ENCODE measurements at regions not wholly inside any gene's neighbourhood (a gene's known extent, or its start where the extent isn't known, plus 50 kb on each side); places are given as distances from the start of the nearest gene placed in this dataset.
"Not testable (repeated sequence)": the region's sequence is repeated elsewhere in the genome, so short reads cannot be mapped to it uniquely, and the experiment has no call there.

DNA sequence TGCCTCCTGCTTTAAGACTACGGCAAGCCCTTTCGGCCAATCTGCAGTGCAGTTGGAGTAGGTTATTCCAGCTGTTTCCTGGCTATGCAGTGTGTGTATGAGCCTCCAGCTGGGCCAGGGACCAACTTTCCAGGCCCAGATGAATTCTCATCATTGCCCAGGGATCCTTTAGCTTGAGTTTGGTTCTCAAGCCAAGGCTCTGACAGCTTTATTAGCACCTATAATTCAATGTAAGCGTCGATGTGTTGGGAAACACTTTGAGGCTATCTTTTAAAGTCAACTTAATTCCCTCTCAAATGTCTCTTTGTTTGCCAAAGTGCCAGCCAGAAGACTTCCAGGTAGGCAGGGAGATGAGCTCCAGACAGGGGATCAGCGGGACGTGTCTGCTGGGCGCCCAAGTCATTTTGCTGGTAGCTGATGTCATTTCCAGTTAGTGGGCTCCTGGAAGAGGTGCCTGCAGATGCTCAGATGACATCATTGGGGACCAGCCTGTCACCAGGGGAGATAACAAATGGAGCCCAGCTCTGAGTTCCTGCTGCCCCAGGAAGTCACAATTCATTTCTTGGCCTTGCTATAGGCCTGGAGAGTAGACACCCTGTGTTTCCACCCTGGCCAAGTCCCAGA lies 520.4 kb downstream of the SOX6 start:
- DNase-seq = no peak
- H3K27ac Mint-ChIP-seq = no peak overlapping the region
- H3K4me3 Mint-ChIP-seq = no peak overlapping the region
- peaks cover 0 to 5% (median 2%) of the 10 kb centered on the region in 3 donors for H3K27me3 Mint-ChIP-seq (ENCODE audit: low read depth in 3 of 3)
- no peaks in the 10 kb centered on the region for H3K36me3 Mint-ChIP-seq
- no peaks in the 10 kb centered on the region for H3K4me1 Mint-ChIP-seq
- peaks cover 0 to 6% (median 3%) of the 10 kb centered on the region in 6 donors for H3K9me3 Mint-ChIP-seq

GRCh38 chr11:15836795-15837194 lies 519.6 kb downstream of the SOX6 start:
- no peak overlapping the region for H3K4me3 Mint-ChIP-seq
- H3K9me3 Mint-ChIP-seq = peaks cover 0 to 6% (median 3%) of the 10 kb centered on the region in 6 donors
- H3K36me3 Mint-ChIP-seq = no peaks in the 10 kb centered on the region
- H3K27me3 Mint-ChIP-seq (ENCODE audit: low read depth in 3 of 3) = peaks cover 0 to 5% (median 2%) of the 10 kb centered on the region in 3 donors
- H3K27ac Mint-ChIP-seq = no peak overlapping the region
- no peak for DNase-seq
- H3K4me1 Mint-ChIP-seq = no peaks in the 10 kb centered on the region

DNA sequence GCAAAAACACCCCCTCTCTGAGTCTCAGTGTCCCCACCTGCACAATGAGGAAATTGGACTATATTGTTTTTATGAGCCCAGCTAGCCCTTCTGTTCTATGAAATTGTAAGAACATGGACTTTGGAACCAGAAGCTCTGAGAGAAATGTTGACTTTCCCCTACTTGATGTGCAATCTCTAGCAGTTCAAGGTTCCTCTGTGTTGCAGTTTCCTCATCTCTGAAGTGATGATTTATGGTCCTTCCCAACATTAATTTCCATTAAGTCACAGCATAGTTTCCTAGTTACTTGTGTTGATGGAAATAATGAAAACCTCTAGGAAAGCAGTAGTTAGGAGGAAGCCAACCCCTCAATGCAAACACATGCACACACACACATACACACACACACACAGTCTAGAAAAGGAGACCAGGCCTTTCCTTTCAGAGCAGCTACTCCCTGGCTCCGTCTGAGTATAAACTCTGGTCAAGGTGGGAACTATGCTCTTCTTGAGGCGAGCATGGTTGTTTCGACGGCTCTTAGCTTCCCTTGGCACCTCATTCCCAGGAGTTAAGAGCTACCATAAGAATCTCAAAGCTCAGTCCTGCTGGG lies 518.4 kb downstream of the SOX6 start:
- Mint-ChIP-seq H3K4me3 (no peak overlapping the region), H3K27me3 (ENCODE audit: low read depth in 3 of 3) (peaks cover 0 to 5% (median 2%) of the 10 kb centered on the region in 3 donors), H3K9me3 (peaks cover 0 to 6% (median 3%) of the 10 kb centered on the region in 6 donors), H3K36me3 (no peaks in the 10 kb centered on the region), H3K27ac (no peak overlapping the region), H3K4me1 (no peaks in the 10 kb centered on the region)
- no peak for DNase-seq

DNA sequence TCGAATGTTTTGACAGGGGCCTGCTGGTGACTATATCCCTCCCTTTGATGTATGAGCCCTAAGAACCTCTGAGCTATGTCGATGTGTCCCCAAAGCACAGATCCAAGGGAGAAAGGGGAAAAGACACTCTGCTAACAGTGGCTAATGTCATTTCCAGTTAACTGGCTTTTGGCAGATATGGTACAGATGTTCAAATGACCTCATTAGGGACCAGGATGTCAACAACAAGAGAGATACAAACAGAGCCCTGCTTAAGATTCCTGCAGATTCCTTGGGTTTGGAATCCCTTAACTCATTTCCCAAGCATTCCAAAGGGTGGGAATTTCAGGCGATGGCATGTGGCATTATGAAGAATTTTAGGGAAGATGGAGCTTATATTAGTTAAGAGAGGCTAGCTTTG lies 517.3 kb downstream of the SOX6 start:
- Mint-ChIP-seq H3K27ac (no peak overlapping the region), H3K4me1 (no peaks in the 10 kb centered on the region), H3K36me3 (no peaks in the 10 kb centered on the region)

DNA sequence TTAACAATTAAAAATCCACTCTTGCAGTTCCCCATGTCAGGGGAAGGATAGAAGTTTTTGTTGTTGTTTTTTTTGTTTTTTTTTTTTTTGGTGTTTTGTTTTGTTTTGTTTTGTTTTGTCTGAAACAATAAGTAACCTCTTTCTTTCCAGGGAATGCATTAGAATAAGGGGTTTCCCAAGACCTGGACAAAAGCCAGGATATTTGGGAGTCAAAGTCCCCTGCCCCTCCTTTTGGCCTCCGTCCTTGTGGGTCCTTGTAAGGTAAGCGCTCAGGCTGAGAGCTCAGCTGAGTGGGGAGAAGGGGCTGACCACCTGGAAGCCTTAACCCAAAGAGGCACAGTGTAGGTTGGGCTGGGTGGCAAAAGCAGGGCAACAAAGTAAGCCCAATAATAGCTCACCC lies 515.4 kb downstream of the SOX6 start:
- H3K4me3 Mint-ChIP-seq = no peak overlapping the region
- H3K36me3 Mint-ChIP-seq = no peaks in the 10 kb centered on the region
- no peaks in the 10 kb centered on the region for H3K4me1 Mint-ChIP-seq
- no peak for DNase-seq
- peaks cover 0 to 6% (median 3%) of the 10 kb centered on the region in 6 donors for H3K9me3 Mint-ChIP-seq
- H3K27ac Mint-ChIP-seq = no peak overlapping the region
- peaks cover 0 to 5% (median 2%) of the 10 kb centered on the region in 3 donors for H3K27me3 Mint-ChIP-seq (ENCODE audit: low read depth in 3 of 3)

More for the DNA sequence above, 517.3 kb downstream of the SOX6 start:
- Mint-ChIP-seq H3K4me3 (no peak overlapping the region), H3K9me3 (peaks cover 0 to 6% (median 3%) of the 10 kb centered on the region in 6 donors), H3K27me3 (ENCODE audit: low read depth in 3 of 3) (peaks cover 0 to 5% (median 2%) of the 10 kb centered on the region in 3 donors)
- no peak for DNase-seq

- no peak for DNase-seq
- Mint-ChIP-seq H3K4me3 (no peak overlapping the region), H3K36me3 (no peaks in the 10 kb centered on the region), H3K27ac (no peak overlapping the region), H3K9me3 (peaks cover 0 to 6% (median under 1%) of the 10 kb centered on the region in 6 donors), H3K27me3 (ENCODE audit: low read depth in 3 of 3) (peaks cover 0 to 5% (median 2%) of the 10 kb centered on the region in 3 donors), H3K4me1 (no peaks in the 10 kb centered on the region)
These were observed 514.2 kb downstream of the SOX6 start for GRCh38 chr11:15841931-15842740.

DNA sequence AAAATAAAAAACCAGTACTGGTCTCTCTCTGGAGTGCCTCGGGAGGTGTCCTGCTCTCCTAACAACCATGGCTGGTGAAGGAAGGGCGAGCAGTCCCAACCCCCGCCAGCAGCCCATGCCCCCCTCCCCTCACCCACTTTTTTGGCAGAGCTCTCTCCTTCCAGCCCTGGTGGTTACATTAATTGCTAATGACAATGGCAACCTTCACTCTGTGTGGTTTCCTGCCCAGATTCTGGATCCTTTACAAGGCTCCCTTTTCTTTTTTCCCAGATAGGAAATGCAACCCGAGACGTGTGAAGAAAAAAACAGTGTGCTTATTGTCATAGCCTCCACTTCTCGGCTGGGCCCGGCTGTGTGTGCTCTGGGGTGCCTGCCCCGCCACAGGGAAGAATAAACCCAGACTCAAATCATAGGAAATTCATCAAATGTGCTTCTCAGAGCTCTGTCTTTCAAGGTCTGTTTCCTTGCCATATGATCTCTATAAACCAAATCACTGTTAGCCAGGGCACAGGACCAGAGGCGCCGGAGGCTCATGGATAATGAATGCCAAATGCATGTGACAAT lies 513.0 kb downstream of the SOX6 start:
- Mint-ChIP-seq H3K4me3 (no peak overlapping the region), H3K4me1 (no peaks in the 10 kb centered on the region), H3K36me3 (no peaks in the 10 kb centered on the region), H3K27me3 (ENCODE audit: low read depth in 3 of 3) (no peaks in the 10 kb centered on the region), H3K27ac (no peak overlapping the region), H3K9me3 (peaks cover 0 to under 1% (median 0%) of the 10 kb centered on the region in 6 donors)
- no peak for DNase-seq

GRCh38 chr11:15845261-15845660 lies 511.1 kb downstream of the SOX6 start:
- DNase-seq = no peak
- Mint-ChIP-seq H3K4me1 (no peaks in the 10 kb centered on the region), H3K27me3 (ENCODE audit: low read depth in 3 of 3) (no peaks in the 10 kb centered on the region)

DNA sequence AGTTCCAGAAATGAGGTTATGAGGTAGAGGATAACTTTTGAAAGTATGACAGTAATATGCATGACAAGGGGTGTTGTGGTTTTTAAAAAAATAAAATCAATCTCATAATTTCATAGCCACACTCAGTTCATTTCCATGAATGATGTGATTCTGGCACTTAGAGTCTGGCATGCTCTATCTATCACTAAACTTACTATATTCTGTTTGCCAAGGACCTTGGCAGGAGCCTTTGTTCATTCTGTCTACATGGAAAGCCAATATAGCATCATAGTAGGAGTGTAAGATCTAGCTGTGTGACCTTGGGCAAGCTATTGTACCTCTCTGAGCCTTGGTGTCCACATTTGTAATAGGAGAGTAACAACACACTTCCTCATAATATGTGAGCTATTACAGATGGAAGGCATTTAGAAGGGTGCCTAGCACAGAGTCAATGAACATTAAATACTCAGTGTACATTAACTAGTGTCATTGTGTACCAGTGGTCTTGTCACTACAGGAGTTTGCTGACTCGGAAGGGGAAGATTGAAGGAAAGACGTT lies 507.6 kb downstream of the SOX6 start:
- no peak overlapping the region for H3K27ac Mint-ChIP-seq
- H3K36me3 Mint-ChIP-seq = no peaks in the 10 kb centered on the region

More at GRCh38 chr11:15845261-15845660, 511.1 kb downstream of the SOX6 start:
- Mint-ChIP-seq H3K9me3 (no peaks in the 10 kb centered on the region), H3K4me3 (no peak overlapping the region), H3K27ac (no peak overlapping the region), H3K36me3 (no peaks in the 10 kb centered on the region)

DNA sequence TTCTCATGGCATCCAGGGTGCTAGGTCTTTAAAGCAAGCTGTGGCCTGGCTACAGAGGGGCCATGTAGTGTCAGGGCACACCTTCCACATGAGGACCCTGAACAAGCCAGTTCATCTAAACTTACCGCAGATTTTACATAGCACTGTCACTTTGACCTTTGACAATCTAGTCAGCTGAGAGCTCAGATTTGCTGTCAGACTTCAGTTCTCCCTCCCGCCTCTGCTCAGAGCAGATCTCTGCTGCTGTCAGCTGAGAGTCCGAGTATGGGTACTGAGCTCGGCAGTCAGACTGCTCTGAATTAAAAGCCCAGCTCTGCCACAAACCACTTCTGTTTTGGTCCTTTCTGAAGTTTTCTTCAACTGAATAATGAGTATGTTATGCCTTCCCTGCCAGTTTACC lies 507.1 kb downstream of the SOX6 start:
- no peak overlapping the region for H3K27ac Mint-ChIP-seq
- H3K27me3 Mint-ChIP-seq (ENCODE audit: low read depth in 3 of 3) = peaks cover 0 to 4% (median 0%) of the 10 kb centered on the region in 3 donors
- H3K4me3 Mint-ChIP-seq = no peak overlapping the region
- DNase-seq = no peak
- H3K36me3 Mint-ChIP-seq = no peaks in the 10 kb centered on the region
- H3K4me1 Mint-ChIP-seq = no peaks in the 10 kb centered on the region
- peaks cover 0 to 4% (median 0%) of the 10 kb centered on the region in 6 donors for H3K9me3 Mint-ChIP-seq

More for the DNA sequence above, 507.6 kb downstream of the SOX6 start:
- no peak for DNase-seq
- H3K27me3 Mint-ChIP-seq (ENCODE audit: low read depth in 3 of 3) = peaks cover 0 to 4% (median 0%) of the 10 kb centered on the region in 3 donors
- H3K9me3 Mint-ChIP-seq = peaks cover 0 to 3% (median 0%) of the 10 kb centered on the region in 6 donors
- H3K4me1 Mint-ChIP-seq = no peaks in the 10 kb centered on the region
- H3K4me3 Mint-ChIP-seq = no peak overlapping the region

DNA sequence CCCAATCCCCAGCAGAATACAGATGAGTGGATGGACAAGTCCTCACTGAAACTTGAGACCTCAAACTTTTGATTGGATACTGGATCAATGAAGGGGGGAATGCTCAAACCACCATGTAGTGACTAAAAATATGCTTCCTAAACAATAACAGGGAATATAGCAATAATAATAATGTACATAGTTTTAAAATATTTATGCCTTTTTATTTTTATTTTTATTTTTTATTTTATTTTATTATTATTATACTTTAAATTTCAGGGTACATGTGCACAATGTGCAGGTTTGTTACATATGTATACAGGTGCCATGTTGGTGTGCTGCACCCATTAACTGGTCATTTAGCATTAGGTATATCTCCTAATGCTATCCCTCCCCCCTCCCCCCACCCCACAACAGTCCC lies 506.0 kb downstream of the SOX6 start:
- not testable (repeated sequence) for H3K4me3 Mint-ChIP-seq; H3K9me3 Mint-ChIP-seq; H3K4me1 Mint-ChIP-seq; H3K27ac Mint-ChIP-seq; DNase-seq; H3K27me3 Mint-ChIP-seq (ENCODE audit: low read depth in 3 of 3); H3K36me3 Mint-ChIP-seq

GRCh38 chr11:15851051-15851498 lies 505.3 kb downstream of the SOX6 start:
- Mint-ChIP-seq H3K4me1 (no peaks in the 10 kb centered on the region), H3K9me3 (peaks cover 0 to 4% (median 0%) of the 10 kb centered on the region in 6 donors), H3K27ac (no peak overlapping the region), H3K4me3 (no peak overlapping the region), H3K36me3 (no peaks in the 10 kb centered on the region), H3K27me3 (ENCODE audit: low read depth in 3 of 3) (peaks cover 0 to 4% (median 0%) of the 10 kb centered on the region in 3 donors)
- DNase-seq = no peak

DNA sequence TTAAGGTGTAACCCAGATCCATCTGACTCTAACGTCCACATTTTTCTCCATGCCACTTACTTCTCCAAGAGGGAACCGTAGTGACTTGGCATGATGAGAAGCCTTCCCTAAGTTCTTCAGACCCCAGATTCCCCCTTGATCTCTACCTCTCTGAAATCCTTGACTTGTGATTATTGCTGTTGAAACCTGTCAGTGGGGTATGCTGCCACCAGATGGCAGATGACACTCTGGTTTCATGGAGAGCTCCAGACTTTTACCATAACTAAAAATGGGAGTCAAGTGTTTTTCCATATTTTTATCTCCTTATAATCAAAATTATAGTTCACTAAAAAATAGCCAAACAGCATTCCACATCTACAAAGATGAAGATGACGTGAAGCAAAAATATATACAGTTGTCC lies 504.2 kb downstream of the SOX6 start:
- Mint-ChIP-seq H3K4me3 (no peak overlapping the region), H3K36me3 (no peaks in the 10 kb centered on the region), H3K9me3 (peaks cover 0 to 4% (median 0%) of the 10 kb centered on the region in 6 donors), H3K27ac (no peak overlapping the region), H3K27me3 (ENCODE audit: low read depth in 3 of 3) (peaks cover 0 to 4% (median 0%) of the 10 kb centered on the region in 3 donors), H3K4me1 (no peaks in the 10 kb centered on the region)
- no peak for DNase-seq
